GM19238 (cell line): ENCODE measurements at regions not wholly inside any gene's neighbourhood (a gene's known extent, or its start where the extent isn't known, plus 50 kb on each side); places are given as distances from the start of the nearest gene placed in this dataset.

Experiments
- DNase-seq: peaks from one replicate; pipeline ENCODE4 v3.0.0; 2011; ENCODE audit warnings: low spot score; ENCODE audit not compliant: insufficient read length

DNA sequence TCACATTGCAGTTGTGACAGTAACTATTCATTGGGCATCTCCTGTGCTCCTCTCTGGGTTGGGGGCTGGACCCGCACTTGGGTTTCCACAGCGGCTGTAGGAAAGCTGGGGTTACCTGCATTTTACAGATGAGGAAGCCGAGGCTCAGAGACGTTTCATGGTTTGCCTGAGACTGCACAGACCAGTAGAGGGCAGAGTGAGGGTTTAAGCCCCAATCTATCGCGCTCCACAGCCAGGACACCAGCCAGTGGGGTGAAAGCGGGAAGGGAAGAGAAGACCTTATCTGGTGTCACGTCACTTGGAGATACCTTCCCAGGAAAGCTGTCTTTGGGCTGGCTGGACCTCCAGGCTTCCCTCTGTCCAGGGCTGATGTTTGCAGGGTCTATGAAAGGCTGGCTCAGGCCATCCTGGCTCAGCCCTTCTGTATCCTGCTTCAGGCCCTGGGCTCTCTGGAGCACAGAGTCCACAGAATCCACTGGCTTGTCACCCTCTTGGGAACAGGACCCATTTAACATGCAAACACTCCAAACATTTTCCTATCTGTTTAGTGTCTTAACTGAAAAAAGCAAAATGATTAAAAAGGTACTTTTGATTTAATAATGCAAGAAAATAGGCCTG lies 167.7 kb downstream of the EMX2 start:
- no peak for DNase-seq

- no peak for DNase-seq
Measured at GRCh38 chr10:117716889-117717288, 174.3 kb downstream of the EMX2 start.

- DNase-seq = no peak
Measured at GRCh38 chr10:117718986-117719920, 176.7 kb downstream of the EMX2 start.

DNA sequence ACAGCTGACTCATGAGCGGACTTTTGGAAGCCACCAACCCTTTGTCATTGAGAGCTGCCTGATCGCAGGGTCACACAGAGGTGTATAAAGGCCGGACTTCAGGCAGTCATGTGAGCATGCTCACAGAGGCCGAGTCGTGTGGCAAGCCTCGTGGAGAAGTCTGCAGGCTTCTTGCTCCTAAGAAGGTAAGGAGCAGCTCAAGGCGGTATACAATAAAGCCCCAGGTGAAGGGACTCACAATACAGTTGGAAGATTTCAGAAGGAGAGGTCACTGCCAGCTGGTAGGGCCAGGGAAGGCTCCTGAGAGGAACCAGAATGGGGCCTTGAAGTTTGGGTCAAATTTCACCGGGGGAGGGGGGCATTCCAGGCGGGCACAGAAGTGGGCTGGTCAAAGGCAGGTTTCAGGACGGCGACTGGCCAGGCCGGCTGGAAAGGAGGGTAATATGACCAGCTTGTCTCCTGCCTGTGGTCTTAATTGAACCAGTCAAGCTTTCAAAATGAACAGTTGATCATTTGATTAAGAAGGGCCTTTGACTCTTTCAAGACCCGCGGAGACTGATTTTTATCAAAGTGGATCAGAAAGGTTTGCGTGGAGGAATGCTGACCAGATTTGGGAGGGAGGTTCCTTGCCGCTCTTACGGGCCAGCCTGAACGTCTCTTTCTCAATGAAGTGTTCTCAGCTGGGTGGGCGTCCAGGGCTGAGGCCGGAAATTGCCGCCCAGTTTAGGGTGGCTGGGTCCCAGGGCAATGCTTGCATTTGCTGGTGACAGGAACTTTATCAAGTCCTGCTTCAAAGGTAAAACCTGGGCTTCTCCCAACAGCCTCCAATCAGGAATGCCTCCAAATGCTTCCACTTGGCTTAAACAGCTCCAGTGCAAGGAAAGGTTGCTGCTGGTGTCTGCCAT lies 178.6 kb downstream of the EMX2 start:
- no peak for DNase-seq

DNA sequence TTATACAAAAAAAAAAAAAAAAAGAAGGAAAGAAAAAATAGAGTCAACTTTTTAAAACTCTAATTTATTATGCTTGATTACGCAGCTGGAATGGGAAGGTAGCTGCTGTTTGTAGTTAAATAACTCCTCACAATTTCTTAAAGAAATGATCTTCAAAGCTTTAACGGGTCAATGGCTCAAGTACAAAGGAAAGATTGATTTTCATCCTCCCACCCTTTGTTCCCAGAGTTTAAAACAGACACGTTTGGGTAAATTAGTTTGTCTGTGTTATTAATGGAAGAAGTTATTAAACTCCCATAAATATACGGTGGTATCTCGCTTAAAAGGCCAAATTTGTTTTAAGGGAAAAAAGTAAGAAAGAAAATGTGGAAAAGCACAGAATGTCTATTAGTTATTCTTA lies 179.3 kb downstream of the EMX2 start:
- DNase-seq = no peak

DNA sequence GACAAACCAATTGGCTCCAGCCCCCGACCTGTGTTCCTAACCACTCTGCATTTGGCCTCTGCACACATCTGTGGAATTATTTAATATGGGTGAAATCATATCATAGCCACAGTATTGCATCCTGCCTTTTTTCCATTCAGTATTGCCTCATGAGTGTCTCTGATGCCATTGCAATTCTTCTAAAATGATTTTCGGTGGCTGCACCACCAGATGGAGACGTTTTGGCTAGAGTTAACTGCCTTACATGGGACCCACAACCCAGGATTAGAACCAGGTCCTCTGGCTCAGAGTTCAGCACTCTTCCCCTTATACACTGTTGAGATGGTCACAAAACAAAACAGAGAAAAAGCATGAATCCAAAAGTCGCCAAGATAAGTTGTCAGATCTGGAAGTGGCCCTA lies 180.8 kb downstream of the EMX2 start:
- no peak for DNase-seq

DNA sequence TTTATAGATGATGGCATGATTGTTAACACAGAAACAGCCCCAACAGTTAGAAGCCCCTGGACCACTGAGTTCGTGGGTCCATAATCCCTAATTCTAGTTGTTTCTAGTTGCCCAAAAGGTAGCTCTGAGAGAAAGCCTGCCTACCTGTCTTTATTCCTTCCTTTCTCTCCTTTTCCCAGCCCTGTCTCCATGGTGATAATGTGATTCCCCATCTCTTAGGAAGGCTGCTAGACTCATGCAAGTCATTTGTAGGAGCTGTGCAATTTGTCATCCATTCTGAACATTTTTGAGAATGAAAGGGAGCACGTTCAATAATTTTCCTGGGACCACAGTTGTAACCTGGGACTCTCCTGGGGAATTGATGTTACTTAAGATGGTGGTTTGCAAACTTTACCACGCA lies 183.4 kb downstream of the EMX2 start:
- no peak for DNase-seq

DNA sequence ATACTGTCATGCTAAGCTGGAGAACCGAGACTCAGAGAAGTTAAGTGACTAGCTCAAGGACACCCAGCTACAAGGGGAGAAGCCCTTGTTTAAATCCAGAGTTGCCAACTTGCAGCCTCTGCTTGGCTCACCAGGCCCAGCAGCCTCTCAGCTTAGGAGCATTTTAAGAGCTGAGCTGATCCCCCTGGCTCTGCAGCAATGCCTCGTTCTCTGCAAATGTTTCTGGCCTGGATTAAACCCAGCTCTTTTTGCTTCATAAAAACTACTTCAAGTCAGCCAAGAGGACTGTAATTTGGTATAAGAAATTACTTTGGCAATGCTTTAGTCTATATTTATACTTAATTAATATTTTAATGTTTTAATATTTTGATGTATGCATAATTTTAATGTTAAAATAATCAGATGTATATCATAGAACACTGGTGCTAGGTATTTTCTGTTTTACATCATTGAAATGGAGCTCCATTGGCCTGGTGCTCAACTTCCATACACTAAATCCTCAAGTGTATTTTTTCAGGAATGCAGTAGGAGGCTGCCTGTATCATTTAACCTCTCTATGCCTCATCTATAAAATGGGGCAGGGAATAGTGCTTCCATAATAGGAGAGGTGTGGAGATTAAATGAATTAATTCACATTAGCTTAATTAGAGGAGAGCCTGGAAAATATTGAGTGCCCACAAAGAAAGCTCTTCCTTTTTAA lies 184.2 kb downstream of the EMX2 start:
- no peak for DNase-seq

- no peak for DNase-seq
Measured at GRCh38 chr10:117727421-117727820, 184.9 kb downstream of the EMX2 start.

DNA sequence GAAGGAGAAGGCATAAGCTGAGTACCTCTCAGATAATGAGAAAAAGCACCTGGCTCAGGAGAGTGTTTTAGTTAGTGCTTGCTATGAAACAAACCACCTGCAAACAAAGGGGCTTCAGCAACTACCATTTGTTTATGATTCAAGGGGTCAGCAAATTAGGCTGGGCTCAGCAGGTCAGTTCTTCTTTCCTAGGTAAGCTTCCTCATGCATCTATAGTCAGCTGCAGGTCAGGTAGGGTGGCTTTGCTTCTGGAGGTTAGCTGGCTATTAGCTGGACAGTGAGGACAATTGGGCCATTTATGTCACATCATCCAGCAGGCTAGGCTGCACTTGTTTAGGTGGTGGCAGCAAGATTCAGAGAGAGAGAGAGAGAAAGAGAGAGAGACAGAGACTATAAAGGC lies 185.5 kb downstream of the EMX2 start:
- no peak for DNase-seq

DNA sequence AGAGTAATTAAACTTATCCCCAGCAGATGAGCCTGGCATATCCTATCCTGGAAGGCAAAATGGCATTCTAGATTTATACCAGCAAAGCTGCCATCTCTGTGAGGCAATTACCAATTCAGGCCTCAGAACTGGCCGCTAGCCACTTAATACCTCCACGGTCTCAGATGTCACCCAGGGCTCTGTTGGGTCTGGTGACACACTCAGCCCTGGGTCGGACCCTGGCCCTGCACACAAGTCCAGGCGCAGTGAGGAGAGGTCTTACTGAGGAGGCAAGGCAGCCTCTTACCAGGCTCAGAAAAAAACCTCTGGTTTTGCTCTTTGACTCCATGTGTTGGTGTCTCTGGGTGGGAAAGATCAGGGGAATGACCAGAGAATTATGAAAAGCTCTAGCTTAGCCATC lies 186.6 kb downstream of the EMX2 start:
- no peak for DNase-seq

DNA sequence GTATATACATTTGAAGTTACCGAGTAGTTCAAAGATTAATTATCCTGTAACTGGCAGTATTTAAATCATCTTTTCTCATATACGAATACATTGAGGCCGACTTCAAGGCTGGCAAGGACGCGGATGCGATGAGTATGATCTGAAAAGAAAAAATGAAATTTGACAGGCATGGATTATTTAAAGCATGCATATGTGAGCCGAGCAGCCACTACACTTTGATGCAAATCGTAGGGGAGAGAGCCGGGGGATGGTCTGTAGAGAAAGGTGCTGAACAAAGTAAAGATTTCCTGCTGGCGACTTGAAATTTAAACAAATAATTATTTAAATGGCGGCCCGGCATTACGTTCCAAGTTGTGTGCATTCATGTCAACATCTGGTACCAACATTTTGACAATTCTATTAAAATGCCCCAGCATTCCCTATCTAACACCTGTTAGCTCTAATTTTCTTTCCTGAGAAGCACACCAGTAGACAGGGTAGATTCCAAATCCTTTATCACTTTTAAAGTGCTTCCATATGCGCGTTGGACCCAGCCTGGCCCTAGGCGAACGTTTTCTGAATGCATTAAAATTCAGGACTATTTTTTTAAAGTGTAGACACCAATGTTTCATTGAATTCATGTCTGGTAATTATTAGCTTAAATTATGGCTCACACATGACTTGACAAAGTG lies 188.7 kb downstream of the EMX2 start:
- DNase-seq = no peak

- no peak for DNase-seq
Measured at GRCh38 chr10:117734731-117735405, 192.3 kb downstream of the EMX2 start.

GRCh38 chr10:117736655-117737054 lies 194.1 kb downstream of the EMX2 start:
- no peak for DNase-seq

DNA sequence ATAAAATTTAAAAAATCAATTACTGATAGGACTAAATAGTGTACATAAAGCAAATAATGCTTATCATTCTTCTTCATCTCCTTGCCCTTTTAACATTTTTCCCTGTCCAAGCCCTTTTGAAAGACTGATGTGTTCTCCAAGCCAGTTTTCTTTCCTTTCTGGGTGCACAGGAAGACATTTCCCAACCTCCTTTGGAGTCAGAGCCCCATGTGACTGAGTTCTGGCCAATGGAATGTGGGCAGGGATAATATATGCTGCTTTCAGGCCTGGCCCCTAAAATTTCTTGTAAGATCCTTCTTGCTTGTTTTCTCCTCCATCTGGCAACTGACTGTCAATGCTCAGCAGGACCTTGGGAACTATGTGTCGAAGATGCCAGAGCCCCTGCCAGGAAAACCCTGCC lies 197.5 kb downstream of the EMX2 start:
- no peak for DNase-seq

DNA sequence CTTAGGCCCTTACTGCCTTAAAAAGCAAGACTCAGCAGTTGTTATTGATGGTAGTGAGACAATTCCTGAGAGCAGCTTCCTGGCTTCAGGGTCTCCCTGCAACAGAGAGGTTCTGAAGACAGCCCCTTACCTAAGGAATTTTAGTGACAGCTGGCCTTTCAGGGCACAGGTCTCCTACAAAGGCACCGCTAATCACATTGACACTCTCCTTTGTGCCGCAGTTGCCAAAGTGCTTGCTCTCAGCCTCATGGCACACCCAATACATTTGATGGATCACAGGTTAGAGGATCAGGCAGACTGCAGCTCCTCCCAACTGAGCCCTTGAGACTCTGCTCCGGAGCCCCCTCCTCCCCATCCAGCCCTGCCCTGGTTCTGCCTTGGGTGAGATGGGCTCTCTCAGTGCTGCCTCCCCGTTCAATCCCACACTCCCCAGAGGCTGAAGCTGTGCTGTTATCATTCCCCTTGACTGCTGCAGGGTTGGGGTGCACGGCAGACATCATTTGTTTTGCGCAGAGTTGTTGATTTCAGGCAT lies 198.2 kb downstream of the EMX2 start:
- DNase-seq = no peak

DNA sequence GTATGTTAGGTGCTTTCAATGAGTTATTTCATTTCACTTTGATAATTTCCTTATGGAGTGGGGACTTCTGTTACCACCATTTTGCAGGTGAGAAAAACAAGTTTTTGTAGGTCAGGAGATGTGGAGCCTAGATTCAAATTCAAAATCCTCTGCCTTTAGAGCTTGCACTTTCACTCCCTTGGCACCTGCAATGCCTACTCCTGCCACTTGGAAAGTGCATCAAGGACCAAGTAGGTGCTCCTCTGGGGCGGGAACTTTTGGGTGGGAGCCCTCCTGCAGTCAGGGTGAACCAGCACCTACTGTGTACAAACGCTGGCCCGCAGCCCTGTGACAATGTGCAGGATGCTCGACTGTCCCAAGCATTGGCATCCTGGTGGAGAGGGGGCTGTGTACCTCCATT lies 199.0 kb downstream of the EMX2 start:
- no peak for DNase-seq

DNA sequence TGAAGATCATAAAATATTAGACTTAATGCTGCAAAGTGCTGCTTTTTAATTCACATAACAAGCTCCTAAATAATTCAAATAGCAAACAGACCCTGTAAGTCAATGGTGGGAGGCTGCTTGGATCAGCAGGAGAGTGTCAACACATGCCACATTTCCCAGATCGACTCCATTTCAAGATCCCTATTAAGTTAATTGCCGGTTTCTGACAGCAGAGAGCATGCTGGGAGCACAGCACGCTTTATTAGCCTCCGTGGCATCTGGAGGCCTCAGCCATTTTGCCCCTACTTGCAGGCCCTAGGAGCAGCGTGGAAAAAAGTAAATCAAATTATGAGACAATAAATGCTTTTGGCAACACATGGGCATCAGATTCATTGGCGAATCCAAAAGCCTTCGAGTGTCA lies 201.0 kb downstream of the EMX2 start:
- no peak for DNase-seq

- no peak for DNase-seq
Measured at GRCh38 chr10:117745301-117745700, 202.8 kb downstream of the EMX2 start.
